WTC11 (cell line): ENCODE measurements at regions not wholly inside any gene's neighbourhood (a gene's known extent, or its start where the extent isn't known, plus 50 kb on each side); places are given as distances from the start of the nearest gene placed in this dataset.

Experiments used
- ATF3 ChIP-seq: sonication (generic); formaldehyde crosslinking; conservative IDR thresholded peaks from 2 replicates; pipeline ENCODE4 v1.8.1; 2022; ENCODE audit warnings: mild to moderate bottlenecking, missing genetic modification reagents
- CBFB ChIP-seq: sonication (generic); formaldehyde crosslinking; IDR thresholded peaks from 2 replicates; pipeline ENCODE4 v1.8.1; 2022; ENCODE audit warnings: mild to moderate bottlenecking, low read depth, missing genetic modification reagents
- CDX4 ChIP-seq: fragments of 250-450 bp; sonication (Bioruptor Pico); IDR thresholded peaks from 2 replicates; pipeline ENCODE4 v1.9.0; 2021; ENCODE audit warnings: moderate library complexity, mild to moderate bottlenecking, inconsistent platforms, borderline replicate concordance
- E2F5 ChIP-seq: sonication (generic); formaldehyde crosslinking; IDR thresholded peaks from 2 replicates; pipeline ENCODE4 v1.8.1; 2022; ENCODE audit warnings: mild to moderate bottlenecking, moderate library complexity, missing genetic modification reagents
- ERG ChIP-seq: fragments of 250-450 bp; sonication (Bioruptor Pico); IDR thresholded peaks from 2 replicates; pipeline ENCODE4 v1.8.0; 2021; ENCODE audit warnings: mild to moderate bottlenecking
- ESRRA ChIP-seq: sonication (generic); formaldehyde crosslinking; IDR thresholded peaks from 2 replicates; pipeline ENCODE4 v1.8.1; 2022; ENCODE audit warnings: mild to moderate bottlenecking, missing genetic modification reagents, borderline replicate concordance
- ETV6 ChIP-seq: sonication (generic); formaldehyde crosslinking; IDR thresholded peaks from 2 replicates; pipeline ENCODE4 v1.8.1; 2022; ENCODE audit warnings: mild to moderate bottlenecking, missing genetic modification reagents
- FOXP1 ChIP-seq: sonication (generic); formaldehyde crosslinking; IDR thresholded peaks from 2 replicates; pipeline ENCODE4 v1.8.0; 2022; ENCODE audit warnings: missing genetic modification reagents, mild to moderate bottlenecking, moderate library complexity, borderline replicate concordance
- HMGXB4 ChIP-seq: sonication (generic); formaldehyde crosslinking; IDR thresholded peaks from 2 replicates; pipeline ENCODE4 v1.8.1; 2023; ENCODE audit warnings: mild to moderate bottlenecking, moderate library complexity, missing genetic modification reagents
- MXD4 ChIP-seq: fragments of 250-450 bp; sonication (Bioruptor Pico); IDR thresholded peaks from 2 replicates; pipeline ENCODE4 v1.8.0; 2021; ENCODE audit warnings: mild to moderate bottlenecking, moderate library complexity, borderline replicate concordance
- MYBL2 ChIP-seq: sonication (generic); formaldehyde crosslinking; IDR thresholded peaks from 2 replicates; pipeline ENCODE4 v1.8.1; 2023; ENCODE audit warnings: mild to moderate bottlenecking, moderate library complexity, missing genetic modification reagents
- NFE2L1 ChIP-seq: sonication (generic); formaldehyde crosslinking; IDR thresholded peaks from 2 replicates; pipeline ENCODE4 v1.8.1; 2023; ENCODE audit warnings: missing genetic modification reagents
- PRRX2 ChIP-seq: fragments of 250-450 bp; sonication (Bioruptor Pico); IDR thresholded peaks from 2 replicates; pipeline ENCODE4 v1.8.0; 2021; ENCODE audit warnings: mild to moderate bottlenecking
- RORB ChIP-seq: fragments of 250-450 bp; sonication (Bioruptor Pico); IDR thresholded peaks from 2 replicates; pipeline ENCODE4 v1.9.0; 2021; ENCODE audit warnings: mild to moderate bottlenecking
- SMAD3 ChIP-seq: sonication (generic); formaldehyde crosslinking; IDR thresholded peaks from 2 replicates; pipeline ENCODE4 v1.8.0; 2022; ENCODE audit warnings: missing genetic modification reagents, mild to moderate bottlenecking, borderline replicate concordance
- SOX15 ChIP-seq: fragments of 250-450 bp; sonication (Bioruptor Pico); IDR thresholded peaks from 2 replicates; pipeline ENCODE4 v1.9.0; 2021; ENCODE audit warnings: mild to moderate bottlenecking
- SP1 ChIP-seq: sonication (generic); formaldehyde crosslinking; conservative IDR thresholded peaks from 2 replicates; pipeline ENCODE4 v1.8.1; 2022; ENCODE audit warnings: missing genetic modification reagents
- TEAD1 ChIP-seq: sonication (generic); formaldehyde crosslinking; IDR thresholded peaks from 2 replicates; pipeline ENCODE4 v1.8.0; 2022; ENCODE audit warnings: mild to moderate bottlenecking, missing genetic modification reagents
- TEAD4 ChIP-seq: sonication (generic); formaldehyde crosslinking; IDR thresholded peaks from 2 replicates; pipeline ENCODE4 v1.8.0; 2022; ENCODE audit warnings: mild to moderate bottlenecking, missing genetic modification reagents
- ZNF232 ChIP-seq: sonication (generic); formaldehyde crosslinking; IDR thresholded peaks from 2 replicates; pipeline ENCODE4 v1.8.0; 2022; ENCODE audit warnings: mild to moderate bottlenecking, missing genetic modification reagents
- ZNF423 ChIP-seq: fragments of 250-450 bp; sonication (Bioruptor Pico); IDR thresholded peaks from 2 replicates; pipeline ENCODE4 v2.1.2; 2022; ENCODE audit warnings: mild to moderate bottlenecking, moderate library complexity
- ZNF425 ChIP-seq: fragments of 250-450 bp; sonication (Bioruptor Pico); conservative IDR thresholded peaks from 2 replicates; pipeline ENCODE4 v1.9.0; 2021; ENCODE audit warnings: mild to moderate bottlenecking
- TF ChIP-seq, protein P1 (sequence below): sonication (generic); formaldehyde crosslinking; IDR thresholded peaks from 2 replicates; pipeline ENCODE4 v1.8.0; 2023; ENCODE audit warnings: missing genetic modification reagents, mild to moderate bottlenecking, borderline replicate concordance
- TF ChIP-seq, protein P2 (sequence below): sonication (generic); formaldehyde crosslinking; IDR thresholded peaks from 2 replicates; pipeline ENCODE4 v1.8.0; 2022; ENCODE audit warnings: mild to moderate bottlenecking, missing genetic modification reagents

DNA sequence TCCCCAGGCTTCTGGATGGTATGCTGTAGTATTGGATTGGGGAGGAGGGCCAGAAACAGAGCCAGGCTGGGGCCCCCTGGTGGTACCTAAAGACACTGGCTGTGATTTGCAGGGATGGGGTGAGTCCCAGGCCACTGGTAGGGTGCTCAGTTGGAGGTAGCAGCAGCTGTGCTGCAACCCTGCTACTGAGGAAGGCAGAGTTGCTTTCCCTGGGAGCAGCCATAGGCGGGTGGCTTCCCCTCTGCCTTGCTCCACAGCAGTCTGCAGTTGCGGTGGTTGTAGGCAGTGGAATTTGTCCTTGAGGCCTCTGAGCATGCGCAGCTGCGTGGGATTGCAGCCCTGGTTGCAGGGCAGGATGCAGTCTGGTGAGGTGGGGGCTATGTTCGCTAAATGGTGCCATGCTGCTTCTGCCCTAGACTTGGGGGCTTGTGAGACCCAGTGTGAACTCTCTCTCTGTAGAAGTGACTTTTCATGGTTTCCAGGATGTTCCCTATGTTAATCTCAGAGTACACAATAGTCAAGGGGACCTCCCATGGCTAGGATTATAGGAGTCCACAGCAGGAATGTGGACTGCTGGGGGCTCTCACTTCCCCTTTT, 443.5 kb downstream of the XIRP2 start (continued):
- TF ChIP-seq RORB (CRISPR knock-in tag) (no peak), ATF3 (CRISPR knock-in tag) (no peak), MYBL2 (CRISPR knock-in tag) (peak; percentile 17; the same call in 1 of the 2 replicates), ETV6 (CRISPR knock-in tag) (peak; percentile 25; the same call in 1 of the 2 replicates), SP1 (CRISPR knock-in tag) (peak; percentile 49), ERG (CRISPR knock-in tag) (peak; percentile 81; the same call in 1 of the 2 replicates), CDX4 (no peak), ZNF425 (CRISPR knock-in tag) (no peak), PRRX2 (CRISPR knock-in tag) (0 out of 2 replicates have a peak, but pooled peaks have one; percentile 27), ZNF423 (peak; percentile 95), SOX15 (CRISPR knock-in tag) (no peak), TEAD1 (CRISPR knock-in tag) (peak; percentile 80; the same call in 1 of the 2 replicates), CBFB (0 out of 2 replicates have a peak, but pooled peaks have one; percentile 18), E2F5 (CRISPR knock-in tag) (no peak), NFE2L1 (CRISPR knock-in tag) (0 out of 2 replicates have a peak, but pooled peaks have one; percentile 36), FOXP1 (CRISPR knock-in tag) (peak; percentile 62; the same call in 1 of the 2 replicates), ESRRA (CRISPR knock-in tag) (no peak), MXD4 (no peak), HMGXB4 (CRISPR knock-in tag) (no peak), SMAD3 (CRISPR knock-in tag) (no peak), TEAD4 (CRISPR knock-in tag) (no peak; the same call in 1 of the 2 replicates), ZNF232 (CRISPR knock-in tag) (0 out of 2 replicates have a peak, but pooled peaks have one; percentile 46)
- TF ChIP-seq, protein P1, sequence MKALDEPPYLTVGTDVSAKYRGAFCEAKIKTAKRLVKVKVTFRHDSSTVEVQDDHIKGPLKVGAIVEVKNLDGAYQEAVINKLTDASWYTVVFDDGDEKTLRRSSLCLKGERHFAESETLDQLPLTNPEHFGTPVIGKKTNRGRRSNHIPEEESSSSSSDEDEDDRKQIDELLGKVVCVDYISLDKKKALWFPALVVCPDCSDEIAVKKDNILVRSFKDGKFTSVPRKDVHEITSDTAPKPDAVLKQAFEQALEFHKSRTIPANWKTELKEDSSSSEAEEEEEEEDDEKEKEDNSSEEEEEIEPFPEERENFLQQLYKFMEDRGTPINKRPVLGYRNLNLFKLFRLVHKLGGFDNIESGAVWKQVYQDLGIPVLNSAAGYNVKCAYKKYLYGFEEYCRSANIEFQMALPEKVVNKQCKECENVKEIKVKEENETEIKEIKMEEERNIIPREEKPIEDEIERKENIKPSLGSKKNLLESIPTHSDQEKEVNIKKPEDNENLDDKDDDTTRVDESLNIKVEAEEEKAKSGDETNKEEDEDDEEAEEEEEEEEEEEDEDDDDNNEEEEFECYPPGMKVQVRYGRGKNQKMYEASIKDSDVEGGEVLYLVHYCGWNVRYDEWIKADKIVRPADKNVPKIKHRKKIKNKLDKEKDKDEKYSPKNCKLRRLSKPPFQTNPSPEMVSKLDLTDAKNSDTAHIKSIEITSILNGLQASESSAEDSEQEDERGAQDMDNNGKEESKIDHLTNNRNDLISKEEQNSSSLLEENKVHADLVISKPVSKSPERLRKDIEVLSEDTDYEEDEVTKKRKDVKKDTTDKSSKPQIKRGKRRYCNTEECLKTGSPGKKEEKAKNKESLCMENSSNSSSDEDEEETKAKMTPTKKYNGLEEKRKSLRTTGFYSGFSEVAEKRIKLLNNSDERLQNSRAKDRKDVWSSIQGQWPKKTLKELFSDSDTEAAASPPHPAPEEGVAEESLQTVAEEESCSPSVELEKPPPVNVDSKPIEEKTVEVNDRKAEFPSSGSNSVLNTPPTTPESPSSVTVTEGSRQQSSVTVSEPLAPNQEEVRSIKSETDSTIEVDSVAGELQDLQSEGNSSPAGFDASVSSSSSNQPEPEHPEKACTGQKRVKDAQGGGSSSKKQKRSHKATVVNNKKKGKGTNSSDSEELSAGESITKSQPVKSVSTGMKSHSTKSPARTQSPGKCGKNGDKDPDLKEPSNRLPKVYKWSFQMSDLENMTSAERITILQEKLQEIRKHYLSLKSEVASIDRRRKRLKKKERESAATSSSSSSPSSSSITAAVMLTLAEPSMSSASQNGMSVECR (CRISPR knock-in tag): no peak
- TF ChIP-seq, protein P2, sequence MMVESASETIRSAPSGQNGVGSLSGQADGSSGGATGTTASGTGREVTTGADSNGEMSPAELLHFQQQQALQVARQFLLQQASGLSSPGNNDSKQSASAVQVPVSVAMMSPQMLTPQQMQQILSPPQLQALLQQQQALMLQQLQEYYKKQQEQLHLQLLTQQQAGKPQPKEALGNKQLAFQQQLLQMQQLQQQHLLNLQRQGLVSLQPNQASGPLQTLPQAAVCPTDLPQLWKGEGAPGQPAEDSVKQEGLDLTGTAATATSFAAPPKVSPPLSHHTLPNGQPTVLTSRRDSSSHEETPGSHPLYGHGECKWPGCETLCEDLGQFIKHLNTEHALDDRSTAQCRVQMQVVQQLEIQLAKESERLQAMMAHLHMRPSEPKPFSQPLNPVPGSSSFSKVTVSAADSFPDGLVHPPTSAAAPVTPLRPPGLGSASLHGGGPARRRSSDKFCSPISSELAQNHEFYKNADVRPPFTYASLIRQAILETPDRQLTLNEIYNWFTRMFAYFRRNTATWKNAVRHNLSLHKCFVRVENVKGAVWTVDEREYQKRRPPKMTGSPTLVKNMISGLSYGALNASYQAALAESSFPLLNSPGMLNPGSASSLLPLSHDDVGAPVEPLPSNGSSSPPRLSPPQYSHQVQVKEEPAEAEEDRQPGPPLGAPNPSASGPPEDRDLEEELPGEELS: no peak
